ENCODE measurements at regions not wholly inside any gene's neighbourhood (a gene's known extent, or its start where the extent isn't known, plus 50 kb on each side); places are given as distances from the start of the nearest gene placed in this dataset.

DNA sequence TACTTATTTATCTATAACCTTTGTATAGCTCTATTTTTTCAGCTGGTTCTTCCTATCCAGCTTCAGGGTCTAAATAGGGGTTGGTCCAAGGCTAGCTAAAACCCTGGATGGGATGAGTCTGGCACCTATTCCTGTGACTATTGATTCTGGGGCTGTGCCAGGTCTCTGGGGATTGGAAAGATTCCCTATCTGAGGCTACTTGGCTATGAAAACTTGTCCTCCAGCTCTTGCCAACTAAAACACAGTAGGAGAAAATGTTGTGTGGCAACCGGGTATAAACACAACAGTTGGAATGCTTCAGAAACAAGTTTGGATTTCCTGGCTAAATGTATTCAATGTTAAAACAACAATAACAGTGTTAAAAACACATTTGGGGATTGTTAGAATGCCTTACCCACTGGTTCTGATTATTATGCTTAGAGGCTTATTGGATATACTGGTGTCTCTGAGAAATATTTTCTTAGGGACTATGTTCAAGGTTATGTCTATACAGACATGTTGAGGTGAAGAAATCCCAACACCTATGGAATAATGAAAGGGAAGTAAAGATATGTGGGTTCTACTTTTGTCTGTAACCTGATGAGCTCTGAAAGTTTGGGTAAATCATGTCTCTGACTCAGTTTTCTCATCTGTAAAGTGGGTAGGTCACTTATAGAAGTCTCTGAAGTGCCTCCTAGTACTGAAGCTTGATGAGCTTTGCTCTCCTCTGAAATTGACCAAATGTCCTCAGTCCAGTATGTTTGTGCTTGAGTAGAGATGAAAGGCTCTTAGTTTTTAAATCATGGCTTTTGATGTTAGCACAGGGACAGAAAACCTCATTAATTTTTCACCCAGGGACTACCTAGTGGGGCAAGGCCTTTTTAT, 460.7 kb downstream of the MTX2 start:
- peak; percentile 70 for DNase-seq (ENCODE audit: low spot score)

DNA sequence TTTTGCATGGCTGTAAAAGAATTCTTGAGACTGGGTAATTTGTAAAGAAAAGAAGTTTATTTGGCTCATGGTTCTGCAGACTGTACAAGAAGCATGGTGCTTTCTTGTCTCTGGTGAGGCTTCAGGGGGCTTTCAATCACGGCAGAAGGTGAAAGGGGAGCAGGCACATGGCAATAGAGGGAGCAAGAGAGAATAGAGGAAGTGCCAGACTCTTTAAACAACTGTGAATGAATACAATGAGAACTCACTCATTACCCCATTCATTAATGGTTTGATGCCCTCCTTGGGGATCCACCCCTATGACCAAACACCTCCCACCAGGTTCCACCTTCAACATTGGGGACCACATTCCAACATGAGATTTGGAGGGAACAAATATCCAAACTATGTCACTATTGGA, 463.5 kb downstream of the MTX2 start:
- DNase-seq (ENCODE audit: low spot score): no peak

DNA sequence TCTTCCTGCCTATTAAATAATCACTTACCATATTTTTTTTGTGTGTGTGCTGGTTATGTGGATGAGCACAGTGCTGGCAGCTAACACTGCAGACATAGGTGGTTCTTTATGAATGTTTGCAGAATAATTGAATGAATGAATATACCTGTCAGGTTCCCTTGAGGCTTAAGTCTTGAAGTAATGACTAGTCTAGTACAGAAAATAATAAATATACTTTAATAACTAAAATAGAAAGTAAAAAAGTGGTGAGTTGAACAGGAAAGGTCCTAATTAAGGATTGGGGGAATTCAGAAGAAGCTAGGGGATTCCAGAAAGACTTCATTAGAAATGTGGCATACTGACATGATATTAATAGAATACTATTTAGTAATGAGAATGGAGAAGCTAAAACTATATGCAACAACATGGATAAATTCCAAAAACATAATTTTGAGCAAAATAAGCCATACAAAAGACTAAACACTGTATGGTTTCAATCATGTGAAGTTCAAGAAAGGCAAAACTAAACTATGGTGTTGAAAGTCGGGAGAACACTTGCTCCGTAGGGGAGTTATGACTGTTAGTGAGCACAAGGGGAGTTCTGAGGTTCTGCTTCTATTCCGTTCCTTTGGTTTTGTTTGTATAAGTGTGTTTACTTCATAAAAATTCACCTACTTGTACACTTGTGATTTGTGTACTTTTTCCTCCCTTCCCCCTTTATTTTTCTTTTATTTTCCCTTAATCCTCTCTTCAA, 464.6 kb downstream of the MTX2 start:
- DNase-seq (ENCODE audit: low spot score): no peak

DNA sequence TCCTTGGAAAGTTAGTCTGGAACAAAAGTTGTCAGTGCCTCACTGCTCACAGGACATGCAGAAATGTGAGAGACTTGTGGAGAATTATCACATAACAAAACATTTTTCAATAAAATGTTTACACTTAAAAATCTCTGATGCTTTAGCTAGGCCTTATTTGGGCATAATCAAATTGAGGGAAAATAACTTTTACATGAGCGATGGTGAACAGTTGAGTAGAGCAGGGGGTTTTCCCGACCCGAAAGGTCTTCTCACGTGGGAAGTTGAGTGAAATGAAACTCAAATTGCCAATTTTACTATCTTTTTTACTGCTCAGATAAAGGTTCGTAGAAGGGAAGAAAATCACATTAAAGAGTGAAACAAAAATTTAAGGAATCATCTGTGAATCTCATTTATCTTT, 465.6 kb downstream of the MTX2 start:
- no peak for DNase-seq (ENCODE audit: low spot score)

DNA sequence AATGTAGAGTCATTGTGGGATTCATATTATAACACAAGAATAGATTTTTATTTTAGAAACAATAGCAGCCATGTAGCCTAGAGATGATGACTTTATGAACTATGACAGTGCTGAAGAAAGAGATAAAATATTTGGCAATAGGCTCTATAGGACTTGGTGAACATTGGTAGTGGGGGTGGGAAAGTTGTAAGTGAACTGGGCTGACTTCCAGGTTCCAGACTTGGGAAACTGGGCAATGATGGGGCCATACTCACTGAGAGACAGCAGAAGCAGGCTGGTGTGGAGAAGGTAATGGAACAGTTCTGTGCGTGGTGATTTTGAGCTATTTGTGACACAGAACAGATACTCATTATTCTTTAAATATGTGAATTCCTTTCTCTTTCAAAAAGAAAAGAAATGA, 470.3 kb upstream of the HNRNPA3 start:
- DNase-seq (ENCODE audit: low spot score): no peak

DNA sequence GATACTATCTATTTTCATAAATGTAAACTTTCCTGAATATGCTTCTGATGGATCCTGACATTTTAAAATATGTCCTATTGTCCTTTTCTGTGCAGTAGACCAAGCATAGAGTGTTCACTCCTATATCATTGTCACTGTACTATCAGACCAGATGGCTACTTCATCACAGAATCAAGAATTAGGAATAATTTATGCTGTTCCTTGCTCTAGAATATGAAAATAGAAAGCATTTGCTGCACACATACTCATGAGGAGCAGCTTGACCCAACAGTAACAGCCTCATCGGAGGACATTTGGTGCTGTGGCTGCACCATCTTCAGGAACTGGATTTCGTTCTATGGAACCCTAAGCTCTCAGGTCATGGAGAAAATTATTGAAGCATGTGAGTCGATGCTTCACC, 468.9 kb upstream of the HNRNPA3 start:
- DNase-seq (ENCODE audit: low spot score): no peak

DNA sequence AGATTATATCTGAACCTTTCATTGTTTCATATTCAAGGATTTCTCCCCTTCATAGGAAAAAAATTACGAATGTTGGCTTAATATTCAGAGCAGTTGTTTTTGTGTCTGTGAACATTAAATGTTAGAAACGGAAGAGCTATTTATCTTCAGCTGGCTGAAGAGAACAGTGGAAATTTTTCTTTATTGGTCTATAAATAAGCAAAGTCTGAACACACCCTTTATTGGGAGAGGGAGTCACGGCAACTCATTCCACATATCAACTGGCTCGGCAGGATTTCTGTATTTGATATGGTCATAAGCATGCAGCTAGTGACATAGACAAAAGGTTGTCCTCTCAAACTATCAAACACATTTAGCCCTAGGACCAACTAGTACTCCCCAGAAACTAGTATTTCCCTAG, 468.4 kb upstream of the HNRNPA3 start:
- DNase-seq (ENCODE audit: low spot score): no peak

DNA sequence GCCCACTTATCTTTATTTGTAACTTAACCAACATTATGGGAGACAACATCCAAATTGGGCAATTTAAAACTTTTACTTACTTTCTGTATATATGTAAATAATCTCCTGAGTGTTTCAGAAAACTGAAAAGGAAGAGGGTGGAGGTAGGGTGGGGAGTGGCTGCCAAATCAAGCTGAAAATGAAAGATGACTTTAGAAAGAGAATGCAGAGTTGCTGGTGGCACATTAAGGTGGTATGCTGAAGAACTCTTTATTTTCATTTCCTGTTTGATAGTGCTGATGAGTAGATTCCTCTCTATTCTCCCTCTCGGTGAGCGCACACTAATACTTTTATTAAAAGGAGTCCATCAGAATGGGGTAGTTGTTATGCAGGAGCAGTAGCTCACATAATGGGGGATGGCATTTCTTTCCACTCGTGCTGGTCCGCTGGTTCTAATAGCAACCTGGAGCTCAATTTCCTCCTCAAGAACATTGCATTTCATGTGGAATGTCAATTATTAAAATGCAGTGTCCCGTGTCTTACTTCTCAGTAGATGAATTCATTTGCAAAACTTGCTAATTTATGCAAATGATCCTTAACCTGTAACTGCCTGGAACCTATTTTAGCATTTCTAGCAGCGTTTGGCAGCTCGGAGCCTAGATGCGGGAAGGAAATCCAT, 466.9 kb upstream of the HNRNPA3 start:
- no peak for DNase-seq (ENCODE audit: low spot score)

DNA sequence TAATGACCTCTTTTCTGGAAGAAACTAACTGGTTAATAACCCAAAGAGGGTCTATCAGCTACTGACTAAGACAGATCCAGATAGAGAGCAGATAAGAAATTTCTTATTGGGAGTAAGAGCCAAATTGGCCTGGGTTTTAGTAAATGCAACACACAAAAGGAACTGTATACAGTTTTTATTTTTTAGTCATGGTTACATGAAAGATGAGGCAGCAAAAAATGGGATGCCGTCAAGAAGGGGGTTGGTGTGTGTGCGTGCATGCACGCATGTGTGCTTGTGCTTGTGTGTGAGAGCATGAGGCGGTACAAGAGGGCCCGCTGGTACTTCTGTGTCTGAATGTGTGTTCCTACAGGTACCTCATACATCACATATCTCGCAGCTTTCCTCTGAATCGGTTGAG, 466.2 kb upstream of the HNRNPA3 start:
- DNase-seq (ENCODE audit: low spot score): no peak

DNA sequence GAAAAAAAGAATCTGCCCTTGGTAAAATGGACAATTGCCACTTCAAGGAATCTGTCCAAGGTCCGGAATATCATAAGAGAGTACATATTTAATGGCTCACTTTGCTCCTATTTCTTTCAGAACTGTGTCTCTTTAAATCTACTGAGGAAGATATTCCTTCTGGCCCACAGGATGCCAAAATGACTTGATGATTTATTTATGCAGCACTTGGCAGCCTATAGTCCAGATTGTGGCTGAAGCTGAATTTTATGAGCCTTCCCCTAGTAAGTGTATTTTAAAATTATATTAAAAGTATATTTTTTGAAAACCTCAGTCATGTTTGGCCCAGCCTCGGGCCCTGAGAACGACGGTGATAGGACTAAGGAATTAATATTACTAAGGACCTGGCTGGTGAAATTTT, 465.1 kb upstream of the HNRNPA3 start:
- no peak for DNase-seq (ENCODE audit: low spot score)

DNA sequence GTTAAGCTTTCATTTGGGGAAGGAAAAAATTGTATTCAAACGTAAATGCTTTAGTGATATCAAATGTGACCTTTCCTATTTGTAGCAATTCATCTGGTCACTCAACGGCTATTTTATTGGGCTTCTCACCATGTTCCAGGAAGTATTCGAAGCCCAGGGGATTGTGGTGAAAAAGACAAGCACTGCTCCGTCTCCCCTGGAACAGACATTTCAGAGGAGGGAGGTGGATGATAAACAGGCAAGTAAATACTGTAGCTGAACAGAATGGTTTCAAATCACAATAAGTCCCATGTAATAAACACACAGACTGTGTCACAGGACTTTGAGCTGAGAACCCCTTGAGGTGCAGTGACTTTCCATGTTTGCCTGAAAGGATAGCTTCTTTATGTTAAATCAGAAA, 464.7 kb upstream of the HNRNPA3 start:
- no peak for DNase-seq (ENCODE audit: low spot score)

DNA sequence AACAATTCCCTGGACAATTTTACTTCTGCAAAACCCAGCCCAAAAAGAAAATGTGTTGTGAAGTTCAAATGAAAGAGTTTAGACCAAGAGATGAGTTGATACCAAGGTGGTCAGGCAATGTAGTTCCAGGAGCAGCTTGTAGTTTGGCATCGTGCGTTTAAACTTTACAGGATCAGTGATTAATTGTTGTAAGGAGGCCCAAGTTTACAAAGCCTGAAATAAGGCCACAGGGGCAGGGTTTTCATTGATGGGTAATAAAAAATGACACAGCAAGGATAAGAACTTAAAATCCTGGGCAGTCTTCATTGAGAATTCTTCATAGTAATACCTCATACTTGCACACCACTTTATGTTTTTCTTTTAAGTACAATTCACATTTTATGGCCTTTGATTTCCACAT, 463.9 kb upstream of the HNRNPA3 start:
- no peak for DNase-seq (ENCODE audit: low spot score)

DNA sequence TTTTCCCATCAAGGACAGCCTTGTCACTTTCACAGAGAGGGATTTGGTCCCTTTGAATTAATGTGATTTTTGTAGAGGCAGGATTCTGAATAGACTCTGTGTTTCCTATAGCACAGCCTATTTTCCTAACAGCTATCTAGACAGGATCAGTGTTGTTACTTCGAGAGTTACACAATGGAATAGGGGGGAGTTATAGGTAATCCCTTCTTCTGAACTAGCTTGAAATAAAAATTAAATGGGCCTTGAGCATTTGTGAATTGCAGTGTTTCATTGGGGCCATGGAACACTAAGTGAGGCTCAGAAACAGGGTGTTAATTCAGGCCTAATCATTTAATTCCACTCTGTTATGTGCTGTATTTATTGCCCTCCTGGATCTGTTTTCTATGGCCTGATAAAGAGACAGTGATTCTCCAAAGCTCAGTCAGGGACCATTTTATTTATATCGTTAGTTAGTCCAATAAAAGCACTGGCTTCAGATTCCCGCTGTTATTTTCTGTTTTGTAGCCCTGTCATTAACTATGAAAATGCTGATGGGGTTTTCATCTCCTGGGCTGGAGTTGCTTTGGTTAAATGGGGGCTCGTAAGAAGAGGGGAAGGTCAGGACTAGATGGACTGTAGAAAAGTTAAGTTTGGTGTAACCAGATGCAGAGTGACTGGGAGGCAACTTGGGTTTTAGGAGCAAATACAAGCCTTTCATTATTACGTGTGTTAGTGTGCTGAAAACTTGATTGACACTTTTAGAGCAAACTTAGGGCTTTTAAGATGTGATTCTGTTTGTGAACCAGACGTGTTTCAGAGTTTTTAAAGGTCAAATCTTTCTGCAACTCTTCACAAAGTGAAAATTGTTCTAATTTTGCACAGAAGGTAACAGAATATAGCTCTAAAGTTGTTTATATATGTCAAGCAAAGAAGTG, 461.0 kb upstream of the HNRNPA3 start:
- no peak for DNase-seq (ENCODE audit: low spot score)

DNA sequence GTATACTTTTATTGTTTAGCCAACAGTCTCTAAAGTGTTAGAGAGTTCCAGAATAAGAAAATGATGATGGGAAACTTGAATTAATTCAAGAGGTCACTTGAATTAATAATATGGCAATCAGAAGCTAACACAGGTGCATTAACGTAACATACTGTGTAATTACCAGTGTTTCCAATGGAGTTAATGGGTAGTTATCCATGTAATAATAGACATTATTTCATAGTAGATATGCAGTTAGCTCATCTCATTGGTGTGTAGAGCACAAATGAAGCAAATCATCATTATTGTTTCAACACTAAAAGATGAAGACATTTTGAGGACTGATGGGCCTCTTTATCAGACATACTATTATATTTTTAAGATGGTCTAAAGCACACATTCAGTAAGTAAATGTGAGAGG, 460.3 kb upstream of the HNRNPA3 start:
- no peak for DNase-seq (ENCODE audit: low spot score)

DNA sequence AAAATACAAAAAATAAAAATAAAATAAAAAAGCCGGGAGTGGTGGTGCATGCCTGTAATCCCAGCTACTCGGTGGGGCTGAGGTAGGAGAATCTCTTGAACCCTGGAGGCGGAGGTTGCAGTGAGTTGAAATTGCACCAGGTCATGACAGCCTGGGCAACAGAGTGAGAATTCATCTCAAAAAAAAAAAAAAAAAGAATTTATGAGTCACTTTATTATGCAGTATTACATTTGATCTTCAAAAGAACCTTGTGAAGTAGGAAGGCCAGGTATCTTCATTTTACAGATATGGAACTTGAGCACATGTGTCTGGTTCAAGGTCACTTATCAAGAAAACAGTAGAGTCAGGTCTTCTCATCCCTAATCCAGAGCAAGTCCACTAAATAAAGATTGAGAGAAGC, 459.4 kb upstream of the HNRNPA3 start:
- DNase-seq (ENCODE audit: low spot score): no peak

DNA sequence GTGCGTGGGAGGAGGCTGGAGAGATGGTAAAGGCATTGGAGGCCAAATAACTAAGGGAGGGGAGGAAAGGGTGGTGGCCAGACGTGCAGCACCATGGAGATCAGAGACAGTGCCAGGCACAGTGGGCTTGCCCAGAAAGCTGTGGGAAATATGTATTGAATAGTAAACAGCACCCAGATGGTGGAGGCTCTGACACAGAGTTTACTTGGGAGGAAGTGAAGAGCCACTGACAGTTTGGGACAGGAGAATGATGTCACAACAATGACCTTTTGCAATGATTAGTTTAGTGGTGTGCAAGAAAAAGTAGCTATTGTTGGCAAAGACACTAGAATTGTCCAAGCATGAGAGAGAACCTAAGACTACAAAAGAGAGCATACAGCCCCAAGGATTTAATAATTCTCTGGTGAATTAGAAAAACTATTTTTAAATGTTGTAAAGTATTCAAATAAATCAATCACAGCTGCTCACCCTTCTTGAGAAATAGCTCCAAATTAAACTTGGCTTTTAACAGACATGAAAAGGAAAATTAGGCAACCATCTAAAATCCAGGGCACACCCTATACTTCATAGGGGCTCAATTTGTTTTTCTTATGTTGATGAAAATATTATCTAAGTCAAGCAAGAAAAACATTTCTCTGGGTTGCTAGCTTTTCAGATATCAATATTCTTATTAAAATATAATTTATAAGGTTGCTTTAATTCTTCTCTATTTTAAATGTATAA, 458.7 kb upstream of the HNRNPA3 start:
- no peak for DNase-seq (ENCODE audit: low spot score)

DNA sequence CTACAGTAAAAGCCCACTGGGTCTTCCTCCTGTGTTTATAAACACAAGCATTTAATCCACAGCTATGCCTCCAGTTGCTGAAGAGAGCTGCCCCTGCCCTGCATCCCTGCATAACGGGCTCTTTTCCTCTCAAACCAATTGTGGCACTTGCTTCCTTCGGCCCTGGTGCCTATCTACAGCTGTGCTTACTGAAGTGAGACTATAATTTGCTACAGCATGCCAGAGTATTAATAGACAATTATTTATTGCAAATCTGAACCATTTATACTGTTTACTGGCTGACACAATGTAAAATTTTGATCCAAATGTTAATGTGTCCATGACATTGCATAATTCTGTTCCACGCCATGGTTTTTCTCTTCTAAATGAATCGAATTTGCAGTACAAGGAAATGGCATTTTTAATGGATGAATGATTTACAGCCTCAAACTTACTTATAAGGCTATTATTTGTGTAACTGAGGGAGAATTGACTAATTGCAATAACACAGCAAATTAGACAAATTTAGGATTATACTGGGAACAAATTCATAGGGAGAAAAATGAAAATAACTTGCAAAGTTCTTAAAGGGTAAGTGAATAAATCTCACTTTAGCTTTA, 457.0 kb upstream of the HNRNPA3 start:
- no peak for DNase-seq (ENCODE audit: low spot score)

DNA sequence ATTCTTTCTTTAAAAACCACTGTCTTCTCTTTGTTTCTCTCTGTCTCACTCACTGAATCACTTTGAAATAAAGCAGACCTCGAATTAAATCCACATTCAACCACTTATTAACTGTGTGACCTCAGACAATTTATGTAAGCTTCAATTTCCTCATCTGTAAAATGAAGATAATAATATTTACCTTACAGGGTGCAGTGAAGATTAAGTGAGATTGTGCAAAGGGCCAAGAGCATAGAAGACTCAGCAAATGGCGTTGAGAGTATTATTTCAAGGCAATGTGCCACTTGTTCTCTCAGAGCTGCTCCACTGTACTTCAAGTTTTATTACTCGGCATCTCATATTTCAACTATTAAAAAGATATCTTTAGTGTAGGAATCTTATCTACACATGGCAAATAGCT, 454.2 kb upstream of the HNRNPA3 start:
- DNase-seq (ENCODE audit: low spot score): no peak

DNA sequence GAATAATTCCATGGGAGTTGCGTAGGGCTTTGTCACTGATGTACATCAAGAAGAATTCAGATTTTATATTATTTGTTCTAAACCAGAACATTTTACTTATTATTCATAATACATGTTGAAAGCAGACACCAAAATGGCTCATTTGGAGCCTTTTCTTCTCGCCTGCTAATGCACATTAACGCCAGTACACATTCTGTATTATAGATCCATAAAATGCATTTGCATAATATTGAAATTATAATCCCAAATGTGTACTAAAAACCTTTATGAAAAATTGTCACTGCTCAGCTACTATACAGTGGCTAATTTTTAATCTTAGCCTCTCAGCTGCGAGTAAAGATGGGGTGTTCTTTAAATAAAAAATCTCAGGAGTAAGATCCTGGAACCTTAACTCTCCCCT, 452.2 kb upstream of the HNRNPA3 start:
- no peak for DNase-seq (ENCODE audit: low spot score)

DNA sequence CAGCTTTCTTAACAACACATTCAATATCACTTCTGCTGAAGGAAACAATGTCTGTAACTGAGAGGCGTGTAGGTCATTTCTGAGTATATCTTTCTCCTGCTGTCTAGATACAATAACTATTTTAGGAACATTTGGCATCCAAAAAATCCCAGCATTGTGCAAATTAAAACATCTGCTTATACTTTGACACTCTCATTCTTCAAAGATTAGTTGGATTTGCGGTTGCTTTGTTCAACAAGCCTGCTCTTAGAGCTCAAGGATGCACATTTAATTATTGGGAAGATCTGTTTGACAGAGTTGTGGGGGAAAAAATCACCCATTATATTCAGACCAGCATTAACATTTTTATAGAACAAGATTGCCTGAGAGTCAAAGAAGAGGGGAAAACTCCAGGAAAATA, 449.5 kb upstream of the HNRNPA3 start:
- DNase-seq (ENCODE audit: low spot score): no peak

Data from ureter (tissue), 1 donor.